ENCODE measurements at regions not wholly inside any gene's neighbourhood (a gene's known extent, or its start where the extent isn't known, plus 50 kb on each side); places are given as distances from the start of the nearest gene placed in this dataset.

GRCh38 chr15:96699871-96700401, 369.4 kb downstream of the NR2F2 start:
- DNase-seq (ENCODE audit: extremely low read depth in 1 of 11, low read depth in 9 of 11, low spot score in 4 of 11): no peak

- DNase-seq (ENCODE audit: extremely low read depth in 1 of 11, low read depth in 9 of 11, low spot score in 4 of 11): no peak
Measured at GRCh38 chr15:96700555-96700954, 370.1 kb downstream of the NR2F2 start.

DNA sequence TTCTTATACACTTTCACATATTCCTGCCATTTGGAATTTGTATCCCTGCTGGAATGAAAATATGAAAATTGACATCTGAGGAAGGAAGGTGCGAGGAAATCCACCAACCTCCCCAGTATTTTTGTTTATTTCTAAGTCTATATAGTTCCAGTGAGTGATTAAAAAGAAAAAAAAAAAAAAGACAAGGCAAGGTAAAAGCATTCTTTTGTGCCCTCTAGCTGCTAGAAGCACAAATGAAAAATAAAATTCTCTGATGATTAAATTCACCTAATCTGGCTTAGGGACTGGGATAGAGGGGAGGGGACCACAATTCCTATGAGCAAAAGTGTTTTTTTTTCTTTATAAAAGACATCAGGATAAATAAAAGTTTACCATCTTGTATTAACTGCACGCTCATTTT, 370.9 kb downstream of the NR2F2 start:
- no peak for DNase-seq (ENCODE audit: extremely low read depth in 1 of 11, low read depth in 9 of 11, low spot score in 4 of 11)

GRCh38 chr15:96701877-96702276, 371.4 kb downstream of the NR2F2 start:
- no peak for DNase-seq (ENCODE audit: extremely low read depth in 1 of 11, low read depth in 9 of 11, low spot score in 4 of 11)

- no peak for DNase-seq (ENCODE audit: extremely low read depth in 1 of 11, low read depth in 9 of 11, low spot score in 4 of 11)
Measured at GRCh38 chr15:96702589-96702988, 372.1 kb downstream of the NR2F2 start.

GRCh38 chr15:96703091-96703490, 372.6 kb downstream of the NR2F2 start:
- no peak for DNase-seq (ENCODE audit: extremely low read depth in 1 of 11, low read depth in 9 of 11, low spot score in 4 of 11)

- DNase-seq (ENCODE audit: extremely low read depth in 1 of 11, low read depth in 9 of 11, low spot score in 4 of 11): no peak
Measured at GRCh38 chr15:96703794-96704550, 373.5 kb downstream of the NR2F2 start.

- no peak for DNase-seq (ENCODE audit: extremely low read depth in 1 of 11, low read depth in 9 of 11, low spot score in 4 of 11)
Measured at GRCh38 chr15:96716075-96716474, 385.6 kb downstream of the NR2F2 start.

DNA sequence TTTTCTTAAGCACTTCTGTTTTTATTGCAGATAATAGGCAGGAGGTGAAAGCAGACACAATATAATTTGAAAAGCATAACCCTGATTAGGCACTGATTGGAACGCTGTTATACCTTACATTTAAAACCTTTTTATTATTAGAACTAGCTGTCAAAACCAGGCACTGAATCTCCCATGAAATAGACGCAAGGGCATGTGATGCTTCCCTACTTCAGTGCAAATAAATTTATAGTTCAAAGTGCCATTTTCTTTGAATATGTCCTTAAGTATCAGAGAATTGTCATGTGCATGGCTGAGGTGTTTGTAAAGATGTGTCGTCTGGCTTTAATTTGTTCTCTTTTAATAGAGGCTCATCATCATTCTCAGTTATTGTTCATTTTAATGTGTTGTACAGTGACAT, 386.0 kb downstream of the NR2F2 start:
- DNase-seq (ENCODE audit: extremely low read depth in 1 of 11, low read depth in 9 of 11, low spot score in 4 of 11): no peak

DNA sequence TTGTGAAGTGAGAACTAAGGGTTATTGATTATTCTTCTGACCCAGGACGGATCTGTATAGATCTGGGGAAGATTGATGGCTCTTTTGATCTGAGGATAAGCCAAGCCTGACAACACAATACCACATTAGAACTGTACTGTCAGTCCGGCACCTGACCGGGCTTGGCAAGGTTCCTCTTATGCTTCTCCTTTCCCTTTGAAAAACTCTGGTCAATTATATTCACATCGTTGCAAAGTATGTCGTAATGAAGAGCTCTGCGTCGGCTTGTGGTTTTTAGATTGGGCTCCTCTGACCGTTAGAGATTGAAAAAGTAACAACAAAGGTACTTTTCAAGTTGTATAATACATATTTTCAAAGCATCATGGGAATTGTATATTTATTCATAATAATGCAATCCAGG, 389.8 kb downstream of the NR2F2 start:
- DNase-seq (ENCODE audit: extremely low read depth in 1 of 11, low read depth in 9 of 11, low spot score in 4 of 11): no peak

DNA sequence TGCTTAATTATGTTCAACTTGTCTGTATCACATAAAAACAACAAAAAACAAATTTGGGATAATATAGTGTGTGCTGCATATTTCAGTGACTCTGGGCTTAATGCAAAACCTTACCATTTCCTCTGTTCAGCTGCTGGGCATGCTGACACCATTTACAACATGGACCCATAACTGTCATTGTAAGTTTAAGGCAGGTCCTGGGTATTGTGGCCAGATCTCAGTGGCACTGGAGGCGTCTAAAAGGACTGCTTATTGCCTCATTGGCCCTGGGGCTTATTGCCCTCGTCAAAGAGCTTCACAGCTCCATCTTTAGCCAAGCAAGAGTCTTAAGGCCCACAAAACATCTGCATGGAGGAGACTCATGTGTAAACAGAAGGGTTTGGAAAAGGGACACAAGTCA, 390.2 kb downstream of the NR2F2 start:
- no peak for DNase-seq (ENCODE audit: extremely low read depth in 1 of 11, low read depth in 9 of 11, low spot score in 4 of 11)

DNA sequence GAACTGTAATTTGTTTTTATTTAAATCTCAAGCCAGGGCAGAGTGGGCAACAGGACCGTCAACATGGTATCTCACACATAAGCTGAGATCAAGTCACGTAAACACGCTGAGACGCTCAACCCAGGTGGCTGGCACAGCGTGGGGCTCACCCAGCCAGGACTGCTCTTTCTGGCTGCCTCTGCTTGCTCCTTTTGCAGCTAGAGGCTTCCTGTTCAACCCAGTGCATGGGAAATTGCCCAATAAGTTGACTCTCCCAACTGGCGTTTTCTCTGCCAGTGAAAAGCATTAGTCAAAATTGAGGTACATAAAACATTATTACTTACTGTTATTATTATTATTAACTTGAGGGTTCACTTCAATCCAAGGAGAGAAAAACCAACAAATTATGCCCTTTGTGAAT, 398.1 kb downstream of the NR2F2 start:
- no peak for DNase-seq (ENCODE audit: extremely low read depth in 1 of 11, low read depth in 9 of 11, low spot score in 4 of 11)

GRCh38 chr15:96732704-96733103, 402.2 kb downstream of the NR2F2 start:
- no peak for DNase-seq (ENCODE audit: extremely low read depth in 1 of 11, low read depth in 9 of 11, low spot score in 4 of 11)

DNA sequence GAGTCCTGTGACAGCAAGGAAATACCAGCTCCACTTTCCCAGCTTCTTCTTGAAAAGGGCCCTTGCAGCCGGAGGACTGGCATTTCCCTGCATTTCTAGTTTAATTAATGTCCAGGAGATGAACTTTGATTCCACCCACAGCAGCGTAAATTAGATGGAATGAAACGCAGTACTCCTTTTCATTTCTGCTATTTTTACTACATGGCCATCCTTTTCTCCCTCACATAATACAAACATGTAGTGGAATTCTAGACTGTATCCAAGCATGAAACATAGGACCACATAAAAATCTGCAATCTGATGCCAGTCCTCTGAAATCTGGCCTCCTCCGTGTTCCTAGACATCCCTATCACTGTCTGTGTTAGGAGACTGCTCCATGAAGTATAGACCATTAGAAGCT, 403.2 kb downstream of the NR2F2 start:
- peak in 2 of 11 donors; percentile 9 to 27 for DNase-seq (ENCODE audit: extremely low read depth in 1 of 11, low read depth in 9 of 11, low spot score in 4 of 11)

DNA sequence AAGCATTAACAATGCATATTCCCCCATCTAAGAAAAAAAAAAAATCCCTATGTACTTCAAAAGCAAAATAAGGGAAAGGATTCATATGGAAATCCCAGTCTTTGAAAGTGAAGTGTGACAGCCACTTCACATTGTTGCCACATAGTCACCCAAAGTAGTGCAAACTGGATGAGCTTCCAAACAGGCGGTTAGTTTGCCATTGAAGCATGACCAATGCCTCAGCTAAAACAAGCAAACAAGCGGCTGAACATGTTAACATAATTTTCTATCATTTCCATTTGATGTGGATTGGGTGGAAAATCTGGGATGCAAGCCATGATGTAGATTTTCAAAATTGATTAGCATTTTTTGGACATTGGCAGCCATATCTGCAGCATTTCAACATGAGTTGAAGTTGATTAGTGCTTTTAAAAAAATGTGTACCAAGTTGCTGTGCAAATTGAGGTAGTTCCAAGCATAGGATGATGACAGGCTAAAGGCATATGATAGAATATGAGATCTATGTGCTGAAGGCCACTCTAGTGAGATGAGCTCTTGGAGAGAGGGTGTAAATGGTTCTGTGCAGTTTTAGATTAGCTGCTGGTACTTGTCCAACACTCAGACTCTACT, 405.2 kb downstream of the NR2F2 start:
- DNase-seq (ENCODE audit: extremely low read depth in 1 of 11, low read depth in 9 of 11, low spot score in 4 of 11): no peak

- no peak for DNase-seq (ENCODE audit: extremely low read depth in 1 of 11, low read depth in 9 of 11, low spot score in 4 of 11)
Measured at GRCh38 chr15:96736384-96736783, 405.9 kb downstream of the NR2F2 start.

- no peak for DNase-seq (ENCODE audit: extremely low read depth in 1 of 11, low read depth in 9 of 11, low spot score in 4 of 11)
Measured at GRCh38 chr15:96737408-96737807, 406.9 kb downstream of the NR2F2 start.

- no peak for DNase-seq (ENCODE audit: extremely low read depth in 1 of 11, low read depth in 9 of 11, low spot score in 4 of 11)
Measured at GRCh38 chr15:96746665-96747064, 416.2 kb downstream of the NR2F2 start.

GRCh38 chr15:96747291-96747690, 416.8 kb downstream of the NR2F2 start:
- DNase-seq (ENCODE audit: extremely low read depth in 1 of 11, low read depth in 9 of 11, low spot score in 4 of 11): no peak

DNA sequence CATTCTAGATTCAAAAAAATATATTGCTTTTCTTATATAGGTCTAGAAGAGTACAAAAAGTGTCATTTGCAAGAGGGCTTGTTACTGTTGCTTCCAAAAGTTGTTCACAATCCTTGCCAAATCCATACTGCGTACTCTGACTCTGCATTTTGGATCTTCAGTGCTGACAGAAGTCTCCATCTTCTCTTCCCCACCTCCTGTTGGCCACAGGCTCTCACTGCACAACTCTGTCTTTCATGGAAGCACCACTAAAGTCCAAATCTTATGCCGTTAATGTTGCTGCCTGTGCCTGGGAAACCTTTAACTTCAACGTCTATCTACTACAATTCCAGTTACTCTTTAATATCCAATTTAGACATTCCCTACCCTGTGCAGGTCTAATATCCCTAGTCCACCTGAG, 419.9 kb downstream of the NR2F2 start:
- no peak for DNase-seq (ENCODE audit: extremely low read depth in 1 of 11, low read depth in 9 of 11, low spot score in 4 of 11)

DNA sequence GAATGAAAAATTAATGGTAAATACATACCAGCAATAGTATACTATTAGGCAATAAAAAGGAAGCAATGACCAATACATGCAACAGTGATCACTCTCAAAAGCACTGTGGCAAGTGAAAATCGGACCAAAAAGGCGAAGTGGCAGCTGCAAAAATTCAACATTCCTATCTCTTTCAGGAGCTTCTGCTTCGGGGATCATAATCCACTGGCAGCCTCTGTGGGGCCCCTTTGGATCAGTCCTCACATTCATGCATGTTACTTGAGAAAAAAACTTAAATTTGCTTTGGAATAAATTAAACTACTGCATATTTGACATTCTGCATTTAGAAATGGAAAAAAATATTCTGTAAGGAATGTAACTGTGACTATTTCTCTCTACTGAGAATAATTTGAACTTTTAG, 425.6 kb downstream of the NR2F2 start:
- no peak for DNase-seq (ENCODE audit: extremely low read depth in 1 of 11, low read depth in 9 of 11, low spot score in 4 of 11)

All from renal cortex interstitium (tissue), 11 donors.